Stimulated activated CD8-positive, alpha-beta memory T cell treated with anti-CD3 and anti-CD28 coated beads, Interleukin-15, amount 100 ng/mL, for 48 hours (primary cell): ENCODE measurements at regions not wholly inside any gene's neighbourhood (a gene's known extent, or its start where the extent isn't known, plus 50 kb on each side); places are given as distances from the start of the nearest gene placed in this dataset.

Experiments used
- DNase-seq, 2 donors: peaks; one replicate each; pipeline ENCODE4 v3.0.0-alpha.2; 2020; ENCODE audit warnings: low read depth in 2 of 2

DNA sequence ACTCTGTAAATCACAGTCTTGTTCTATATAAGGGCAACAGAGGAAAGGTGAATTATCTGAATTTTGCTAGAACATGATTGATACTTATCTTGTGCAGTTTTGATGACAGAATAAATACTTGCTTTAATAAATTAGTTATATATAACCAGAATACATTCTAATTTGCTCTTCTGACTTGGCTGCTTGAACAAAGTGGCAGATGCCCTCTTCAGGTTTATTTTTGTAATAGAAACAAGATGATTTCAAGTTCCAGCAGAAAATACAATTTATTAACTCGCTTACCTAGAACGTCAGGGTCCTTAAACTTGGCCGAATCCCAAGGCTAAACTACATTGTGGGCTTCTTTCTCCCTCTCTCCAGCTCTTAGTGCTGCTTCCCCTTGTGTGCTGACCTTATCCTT lies 57.6 kb upstream of the SSTR1 start:
- no peak for DNase-seq
